HG02943 (cell line): ENCODE measurements at regions not wholly inside any gene's neighbourhood (a gene's known extent, or its start where the extent isn't known, plus 50 kb on each side); places are given as distances from the start of the nearest gene placed in this dataset.
"Not testable (repeated sequence)": the region's sequence is repeated elsewhere in the genome, so short reads cannot be mapped to it uniquely, and the experiment has no call there.

ENCODE experiments used
- ATAC-seq: cut with Tn5 transposase; IDR thresholded peaks from one replicate; pipeline ENCODE4 v1.9.1; 2021; ENCODE audit warnings: mild to moderate bottlenecking, low read depth, moderate library complexity; ENCODE audit not compliant: unreplicated experiment

GRCh38 chr15:38614621-38615020 is 50.0 kb upstream of the RASGRP1 start:
- ATAC-seq: no peak

GRCh38 chr15:38617831-38618230 is 53.2 kb upstream of the RASGRP1 start:
- ATAC-seq: no peak

DNA sequence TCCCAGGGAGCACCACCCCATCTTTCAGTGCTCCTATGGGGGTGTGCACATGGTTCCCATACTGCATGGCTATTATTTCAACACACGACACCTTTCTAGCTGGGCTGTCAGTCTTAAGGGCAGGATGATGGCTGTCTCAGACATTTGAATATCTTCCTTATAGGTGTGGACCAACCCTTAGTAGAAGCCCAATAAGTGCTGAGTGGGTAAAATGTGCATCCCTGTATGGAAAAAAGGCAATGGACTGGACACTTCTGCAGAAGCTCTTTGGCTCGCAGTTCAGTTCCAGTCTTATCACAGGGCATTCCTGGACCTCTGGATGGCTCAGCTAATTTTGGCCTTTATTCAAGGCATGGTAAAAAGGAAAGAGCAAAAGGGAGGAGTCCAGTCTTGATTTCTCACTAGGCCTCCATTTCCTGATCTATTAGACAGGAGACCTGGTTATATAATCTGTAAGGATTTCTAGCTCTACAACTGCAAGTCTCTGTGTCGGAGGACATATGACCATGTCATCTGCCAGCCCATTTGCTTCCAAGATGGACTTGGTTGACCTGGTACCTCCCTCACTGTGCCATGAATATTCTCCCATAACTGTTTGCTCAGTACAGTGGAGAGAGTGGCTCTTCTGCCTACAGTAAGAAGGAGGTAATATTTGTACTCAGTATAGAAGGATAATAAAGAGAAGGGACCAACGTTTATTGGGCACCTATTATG is 53.8 kb upstream of the RASGRP1 start:
- no peak for ATAC-seq

GRCh38 chr15:38620098-38620497 is 55.5 kb upstream of the RASGRP1 start:
- ATAC-seq: no peak

GRCh38 chr15:38620851-38621594 is 56.4 kb upstream of the RASGRP1 start:
- no peak for ATAC-seq

DNA sequence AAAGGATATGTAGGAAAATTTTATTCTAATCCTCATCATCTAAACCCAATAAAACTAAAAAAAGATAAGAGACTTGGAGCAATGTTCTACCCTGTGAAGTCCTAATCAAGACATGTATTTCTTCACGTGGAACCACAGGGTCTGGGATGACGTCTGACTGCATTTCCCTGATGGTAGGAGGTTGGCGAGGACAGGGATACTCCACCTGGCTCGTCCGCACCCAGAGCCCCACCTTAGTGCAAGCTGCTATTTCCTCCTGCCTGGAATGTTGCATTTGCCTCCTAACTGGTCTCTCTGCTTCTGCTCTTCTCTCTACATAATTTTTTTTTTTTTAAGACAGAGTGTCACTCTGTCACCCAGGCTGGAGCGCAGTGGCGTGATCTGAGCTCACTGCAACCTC is 57.7 kb upstream of the RASGRP1 start:
- no peak for ATAC-seq

DNA sequence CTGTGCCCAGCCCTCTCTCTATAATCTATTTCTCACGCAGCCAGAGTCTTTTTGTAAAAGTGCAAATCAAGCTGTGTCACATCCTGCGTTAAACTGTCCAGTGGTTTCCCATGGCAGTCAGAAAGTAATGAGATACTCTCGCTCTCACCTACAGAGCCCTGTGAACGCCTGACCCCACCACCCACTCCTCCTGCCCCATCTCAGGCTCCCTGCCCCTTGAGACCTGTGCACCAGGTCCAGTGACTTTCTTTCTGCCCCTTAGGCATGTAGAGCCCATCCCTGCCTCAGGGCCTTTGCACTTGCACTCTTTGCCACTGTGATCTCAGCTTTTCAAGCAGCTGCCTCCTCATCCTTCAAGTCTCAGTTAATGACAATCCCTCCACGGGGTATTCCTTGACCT is 58.3 kb upstream of the RASGRP1 start:
- ATAC-seq: no peak

- ATAC-seq: no peak
Observed at GRCh38 chr15:38623744-38624143, 59.1 kb upstream of the RASGRP1 start.

DNA sequence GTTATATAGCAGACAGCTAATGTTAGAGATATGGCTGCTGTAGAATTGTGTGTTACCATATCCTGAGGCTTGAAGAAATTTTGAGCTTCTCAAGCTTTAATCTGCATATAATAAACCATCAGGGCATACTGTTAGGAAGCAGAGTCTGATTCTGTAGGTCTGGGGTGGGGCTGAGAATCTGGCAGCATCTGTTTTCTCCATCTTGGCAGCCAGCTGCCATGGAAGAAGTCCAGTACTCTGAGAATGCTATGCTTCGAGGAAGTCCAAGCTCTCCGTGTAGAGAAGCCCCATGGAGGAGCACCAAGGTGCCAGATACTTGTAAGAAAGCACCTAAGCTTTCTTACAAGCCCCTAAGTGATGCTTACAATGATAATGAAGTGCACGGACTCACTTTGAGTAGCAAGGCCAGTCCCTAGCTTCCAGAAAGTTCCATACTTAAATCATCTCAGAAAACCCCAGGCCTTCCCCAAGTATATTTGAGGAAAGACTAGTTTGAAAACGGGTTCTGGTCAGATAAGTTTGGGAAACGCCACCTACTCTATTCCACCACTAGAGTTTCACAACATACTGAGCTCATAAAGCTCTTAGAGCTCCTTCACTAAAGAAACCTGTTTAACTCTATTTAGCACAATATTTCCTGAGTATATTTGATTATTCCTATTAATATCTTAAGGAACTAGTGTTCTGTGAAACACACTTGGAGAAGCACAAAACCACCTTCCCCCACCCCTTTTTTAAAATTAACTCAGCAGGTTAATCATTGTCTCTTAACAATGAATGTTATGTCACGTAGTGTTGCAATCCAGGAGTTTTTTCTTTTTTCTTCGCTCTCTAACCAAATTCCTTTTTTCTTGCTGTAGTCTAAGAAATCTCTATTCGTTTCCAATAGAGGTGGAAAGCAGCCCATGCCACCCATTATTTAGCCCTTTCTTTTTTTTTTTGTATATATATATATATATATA is 59.9 kb upstream of the RASGRP1 start:
- ATAC-seq: no peak

- no peak for ATAC-seq
Observed at GRCh38 chr15:38625886-38626285, 61.3 kb upstream of the RASGRP1 start.

DNA sequence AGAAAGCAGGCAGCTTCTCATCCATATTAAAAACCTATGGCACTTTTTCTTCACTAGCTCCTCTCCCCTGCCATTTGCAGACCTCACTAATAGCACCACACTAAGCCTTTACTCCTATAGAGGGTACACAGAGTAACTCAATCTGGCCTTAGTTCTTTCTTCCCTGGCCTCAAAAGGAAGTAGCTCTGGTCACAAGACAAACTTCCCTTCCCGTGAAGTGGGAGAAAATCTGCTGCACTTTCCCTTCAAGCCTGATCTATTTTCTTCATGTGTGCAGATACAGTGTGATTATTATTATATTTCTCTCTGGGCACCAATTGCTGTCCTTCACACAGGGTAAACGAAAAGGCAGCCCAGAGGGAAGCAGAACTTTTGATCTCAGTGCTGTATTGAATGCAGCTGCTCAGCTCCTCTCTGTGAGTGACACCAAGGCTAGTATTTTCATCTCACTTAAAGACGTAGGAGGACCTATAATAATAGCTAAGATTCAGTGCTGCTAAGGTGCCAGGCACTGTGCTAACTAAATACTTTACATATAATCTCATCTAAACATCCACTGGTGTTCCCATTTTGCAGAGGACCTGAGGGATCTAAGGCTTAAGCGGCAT is 61.9 kb upstream of the RASGRP1 start:
- no peak for ATAC-seq

DNA sequence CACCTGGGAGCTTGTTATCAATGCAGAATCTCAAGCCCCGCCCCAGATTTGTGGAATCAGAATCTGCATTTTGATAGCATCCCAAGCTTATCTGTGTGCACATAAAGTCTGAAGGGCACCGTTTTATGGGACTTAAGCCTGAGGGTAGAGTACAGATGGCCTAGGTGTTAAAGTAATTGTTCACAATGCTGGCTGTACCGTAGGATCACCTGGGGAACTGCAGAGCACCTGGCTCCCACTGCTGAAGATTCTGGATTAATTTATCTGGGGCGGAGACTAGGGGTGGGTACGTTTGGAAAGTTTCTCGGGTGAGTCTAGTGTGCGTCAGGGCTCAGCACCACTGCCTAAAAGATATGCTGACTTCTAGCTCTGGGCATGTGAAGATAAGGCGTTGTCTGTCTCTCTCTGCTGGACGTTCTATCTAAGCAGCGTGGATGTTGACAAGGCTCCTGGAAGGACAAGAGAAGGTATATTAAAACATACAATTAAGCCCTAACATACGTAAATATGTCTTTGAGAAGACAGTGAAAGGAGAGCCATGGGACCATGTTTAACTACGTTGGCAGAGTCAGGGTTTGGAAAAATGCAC is 63.2 kb upstream of the RASGRP1 start:
- ATAC-seq: no peak

- no peak for ATAC-seq
Observed at GRCh38 chr15:38631119-38632075, 66.8 kb upstream of the RASGRP1 start.

GRCh38 chr15:38635170-38635569 is 70.6 kb upstream of the RASGRP1 start:
- ATAC-seq: no peak

DNA sequence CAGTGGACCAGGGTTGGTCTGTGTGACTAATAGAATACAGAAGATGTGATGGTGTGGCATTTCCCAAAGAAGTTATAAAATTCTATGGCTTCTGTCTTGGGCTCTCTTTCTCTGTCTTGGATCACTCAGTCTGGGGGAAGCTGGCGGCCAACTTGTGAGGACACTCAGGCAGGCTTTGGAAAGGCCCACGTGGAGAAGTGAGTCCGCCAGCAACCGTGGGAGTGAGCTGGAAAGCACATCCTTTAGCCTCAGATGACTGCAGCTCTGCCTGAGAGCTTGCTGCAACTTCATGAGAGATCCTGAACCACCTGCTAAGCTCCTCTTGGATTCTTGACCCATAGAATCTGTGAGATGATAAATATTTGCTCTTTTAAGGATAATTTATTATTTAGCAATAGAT is 72.0 kb upstream of the RASGRP1 start:
- no peak for ATAC-seq

- ATAC-seq: no peak
Observed at GRCh38 chr15:38638126-38638525, 73.5 kb upstream of the RASGRP1 start.

DNA sequence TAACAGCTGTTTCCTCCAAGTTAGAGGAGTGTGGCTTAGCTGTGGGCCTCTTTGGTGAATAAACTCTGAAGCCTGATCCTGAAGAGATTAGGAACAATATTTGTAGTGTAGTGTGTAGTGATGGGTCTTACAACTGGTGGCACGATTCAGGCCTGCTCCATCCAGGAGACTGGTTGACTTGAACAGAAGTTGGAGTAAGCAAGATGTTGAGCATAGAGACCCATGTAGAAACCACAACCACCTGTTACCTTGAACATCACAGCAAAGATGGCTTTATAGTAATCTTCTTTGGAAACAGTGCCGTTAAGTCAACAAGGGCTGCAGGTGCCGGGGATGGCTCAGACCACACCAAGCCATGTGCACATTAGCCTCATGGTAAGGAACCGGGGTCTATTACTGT is 74.2 kb upstream of the RASGRP1 start:
- no peak for ATAC-seq

DNA sequence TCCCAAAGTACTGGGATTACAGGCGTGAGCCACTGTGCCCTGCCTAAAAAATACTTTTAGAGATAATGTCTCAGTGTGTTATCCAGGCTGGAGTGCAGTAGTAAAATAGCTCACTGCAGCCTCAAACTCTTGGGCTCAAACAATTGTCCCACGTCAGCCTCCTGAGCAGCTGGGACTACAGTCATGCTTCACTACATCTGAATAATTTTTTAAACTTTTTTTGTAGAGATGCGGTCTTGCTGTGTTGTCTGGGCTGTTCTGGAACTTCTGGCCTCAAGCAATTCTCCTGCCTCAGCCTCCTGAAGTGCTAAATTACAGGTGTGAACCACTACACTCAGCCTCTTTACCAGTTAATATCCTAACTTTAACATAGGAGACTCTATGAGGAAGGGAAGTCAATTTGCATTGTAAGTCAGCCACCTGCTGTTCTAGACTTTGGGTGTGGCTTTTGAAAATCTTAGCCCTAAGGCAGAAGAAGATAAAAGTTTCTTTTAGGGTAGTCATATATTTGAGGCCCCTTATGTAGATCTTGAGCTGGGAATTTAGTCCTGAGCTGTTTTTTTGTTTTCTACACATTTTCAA is 78.2 kb upstream of the RASGRP1 start:
- ATAC-seq: no peak

- ATAC-seq: not testable (repeated sequence)
Observed at GRCh38 chr15:38644353-38644752, 79.7 kb upstream of the RASGRP1 start.
